HuH-7.5 (cell line): ENCODE measurements at regions not wholly inside any gene's neighbourhood (a gene's known extent, or its start where the extent isn't known, plus 50 kb on each side); places are given as distances from the start of the nearest gene placed in this dataset.

Experiments used
- DNase-seq: peaks from one replicate; pipeline ENCODE4 v3.0.0; 2011; ENCODE audit warnings: low spot score

- no peak for DNase-seq
Measured at GRCh38 chr15:46416544-46416943, 781.7 kb downstream of the SQOR start.

GRCh38 chr15:46420990-46421389, 786.2 kb downstream of the SQOR start:
- no peak for DNase-seq

GRCh38 chr15:46441294-46442062, 806.6 kb downstream of the SQOR start:
- DNase-seq, result no peak

GRCh38 chr15:46442184-46442583, 807.4 kb downstream of the SQOR start:
- no peak for DNase-seq

GRCh38 chr15:46442901-46443590, 808.2 kb downstream of the SQOR start:
- no peak for DNase-seq

- no peak for DNase-seq
Measured at GRCh38 chr15:46450112-46450809, 815.4 kb downstream of the SQOR start.

GRCh38 chr15:46450810-46451182, 816.0 kb downstream of the SQOR start:
- DNase-seq, result no peak

GRCh38 chr15:46452297-46452820, 817.5 kb downstream of the SQOR start:
- DNase-seq, result no peak

- DNase-seq, result no peak
Measured at GRCh38 chr15:46456456-46456855, 821.6 kb downstream of the SQOR start.

GRCh38 chr15:46460431-46461094, 825.7 kb downstream of the SQOR start:
- no peak for DNase-seq

GRCh38 chr15:46461416-46461815, 826.6 kb downstream of the SQOR start:
- no peak for DNase-seq

- DNase-seq, result no peak
Measured at GRCh38 chr15:46467041-46467440, 832.2 kb downstream of the SQOR start.

- no peak for DNase-seq
Measured at GRCh38 chr15:46471096-46471495, 836.3 kb downstream of the SQOR start.

GRCh38 chr15:46489276-46489675, 854.4 kb downstream of the SQOR start:
- no peak for DNase-seq

GRCh38 chr15:46496491-46497115, 861.8 kb downstream of the SQOR start:
- no peak for DNase-seq

GRCh38 chr15:46502667-46503066, 867.8 kb downstream of the SQOR start:
- no peak for DNase-seq

GRCh38 chr15:46518381-46518780, 883.6 kb downstream of the SQOR start:
- no peak for DNase-seq

- DNase-seq, result no peak
Measured at GRCh38 chr15:46523701-46524100, 888.9 kb downstream of the SQOR start.

GRCh38 chr15:46525984-46526725, 891.3 kb downstream of the SQOR start:
- DNase-seq, result no peak

GRCh38 chr15:46526726-46527110, 891.9 kb downstream of the SQOR start:
- no peak for DNase-seq

- DNase-seq, result no peak
Measured at GRCh38 chr15:46543626-46544025, 908.8 kb downstream of the SQOR start.
